ENCODE measurements at regions not wholly inside any gene's neighbourhood (a gene's known extent, or its start where the extent isn't known, plus 50 kb on each side); places are given as distances from the start of the nearest gene placed in this dataset.

GRCh38 chrX:45267007-45267406, 66.3 kb upstream of the DIPK2B start:
- dilution Hi-C loops (cut with HindIII; ENCODE audit: low sequenced_read_pairs, unreplicated experiment), result no loop called here
- Histone ChIP-seq H3K14ac (replicated peaks; ENCODE audit: low read depth, low read length) (no peak overlapping the region), H2BK120ac (ENCODE audit: low read depth, low read length) (no peak overlapping the region), H3K27me3 (ENCODE audit: control insufficient read depth, insufficient read depth, low read length) (peaks cover 22% of the 10 kb centered on the region), H2AK9ac (replicated peaks; ENCODE audit: low read depth, low read length, poor library complexity) (no peak overlapping the region), H3K18ac (ENCODE audit: low read depth, low read length) (no peak overlapping the region), H3K9me1 (ENCODE audit: insufficient read depth, low read length) (no peaks in the 10 kb centered on the region), H3K4ac (ENCODE audit: low read depth, low read length) (no peak overlapping the region), H2BK20ac (ENCODE audit: low read depth, low read length) (no peak overlapping the region), H4K20me1 (ENCODE audit: insufficient read depth, low read length) (no peaks in the 10 kb centered on the region), H4K8ac (ENCODE audit: low read depth in 2 of 2, low read length in 2 of 2) (no peak overlapping the region), H3K4me3 (ENCODE audit: insufficient read depth, low read depth, low read length) (no peak overlapping the region), H3K27ac (ENCODE audit: insufficient read depth, low read length) (no peak overlapping the region), H3K4me2 (ENCODE audit: low read depth, low read length) (no peak overlapping the region), H3K79me1 (ENCODE audit: low read depth in 1 of 2, low read length in 2 of 2) (no peaks in the 10 kb centered on the region), H3K56ac (ENCODE audit: extremely low read depth, insufficient read depth, low read length) (no peak overlapping the region), H3K36me3 (ENCODE audit: control insufficient read depth, insufficient read depth, low read length) (no peaks in the 10 kb centered on the region), H2BK5ac (ENCODE audit: low read depth, low read length, poor library complexity, severe bottlenecking) (no peak overlapping the region), H4K5ac (ENCODE audit: low read depth, low read length) (no peak overlapping the region), H3K23ac (ENCODE audit: low read depth, low read length) (no peak overlapping the region), H3K9ac (ENCODE audit: low read depth, low read length) (no peak overlapping the region), H2BK15ac (ENCODE audit: low read depth, low read length) (no peak overlapping the region), H2AK5ac (ENCODE audit: low read depth, low read length) (no peak overlapping the region), H4K91ac (ENCODE audit: insufficient read depth, low read depth, low read length) (no peak overlapping the region), H2AFZ (replicated peaks; ENCODE audit: low read length, poor library complexity) (no peak overlapping the region), H3K4me1 (ENCODE audit: control insufficient read depth, insufficient read depth, low read length) (no peaks in the 10 kb centered on the region), H3K9me3 (ENCODE audit: control insufficient read depth, insufficient read depth, low read length) (no peaks in the 10 kb centered on the region)
- ChIA-PET CTCF (no interaction called here), POLR2A (ENCODE audit: unreplicated experiment) (no interaction called here)
- ATAC-seq (ENCODE audit: low read depth) (no peak), DNase-seq (no peak)
- WGBS, 2 experiments (ENCODE audit: extremely low coverage in 2 of 2, insufficient read length in 1 of 2), result no CpG with 5 or more reads among the region's 1 CpG
- TF ChIP-seq MAFK (IDR thresholded peaks at IDR 0.05; ENCODE audit: low read depth, low read length) (no peak), RCOR1 (IDR thresholded peaks at IDR 0.05; ENCODE audit: insufficient replicate concordance, low read length) (no peak), POLR2A (IDR thresholded peaks at IDR 0.05; ENCODE audit: low read depth, low read length) (no peak), USF2 (IDR thresholded peaks at IDR 0.05; ENCODE audit: low read depth, low read length) (no peak), CHD1 (IDR thresholded peaks at IDR 0.05; ENCODE audit: low read depth, low read length) (no peak), BHLHE40 (IDR thresholded peaks at IDR 0.05; ENCODE audit: low read depth, low read length) (no peak), RFX5 (IDR thresholded peaks at IDR 0.05; ENCODE audit: low read depth, low read length) (no peak), NFE2L2 (IDR thresholded peaks at IDR 0.05; ENCODE audit: low read depth, low read length) (no peak), CEBPB (IDR thresholded peaks at IDR 0.05; ENCODE audit: low read depth, low read length) (no peak), MXI1 (IDR thresholded peaks at IDR 0.05; ENCODE audit: borderline replicate concordance, low read depth, low read length) (no peak), SMC3 (IDR thresholded peaks at IDR 0.05; ENCODE audit: low read depth, low read length) (no peak), RAD21 (IDR thresholded peaks at IDR 0.05; ENCODE audit: low read length) (no peak), FOS (IDR thresholded peaks at IDR 0.05; ENCODE audit: low read depth, low read length) (no peak), MAZ (IDR thresholded peaks at IDR 0.05; ENCODE audit: borderline replicate concordance, low read depth, low read length) (no peak), ELK1 (IDR thresholded peaks at IDR 0.05; ENCODE audit: borderline replicate concordance, low read depth, low read length) (no peak), CTCF (conservative IDR thresholded peaks at IDR 0.05; ENCODE audit: low read depth, low read length) (no peak)
- in situ Hi-C loops (cut with MboI; ENCODE audit: low sequenced_read_pairs), result no loop called here
- no TSS peak for BruUV-seq (replicated peaks)
- intact Hi-C loops (cut with micrococcal nuclease), result no loop called here

Measured in IMR-90 (cell line).